H9 (cell line): ENCODE measurements at regions not wholly inside any gene's neighbourhood (a gene's known extent, or its start where the extent isn't known, plus 50 kb on each side); places are given as distances from the start of the nearest gene placed in this dataset.

ENCODE experiments used
- DNase-seq: peaks from one replicate; pipeline ENCODE4 v3.0.0-alpha.2; 2017
- H2AFZ ChIP-seq: one replicate; pipeline ENCODE4 v1.6.1; 2013; ENCODE audit warnings: mild to moderate bottlenecking, low read length, control low read depth, moderate library complexity
- H2AK5ac ChIP-seq: 2 replicates; pipeline ENCODE4 v1.6.1; 2013; ENCODE audit warnings: low read length, control low read depth, mixed read lengths; ENCODE audit not compliant: insufficient read length
- H2BK120ac ChIP-seq: one replicate; pipeline ENCODE4 v1.6.1; 2013; ENCODE audit warnings: low read depth, mild to moderate bottlenecking, low read length, control low read depth, inconsistent platforms; ENCODE audit not compliant: poor library complexity, severe bottlenecking
- H2BK12ac ChIP-seq: 2 replicates; pipeline ENCODE4 v1.6.1; 2013; ENCODE audit warnings: low read length, control low read depth, mixed read lengths, low read depth; ENCODE audit not compliant: insufficient read length
- H2BK15ac ChIP-seq: 2 replicates; pipeline ENCODE4 v1.6.1; 2013; ENCODE audit warnings: low read depth, low read length, control low read depth
- H2BK20ac ChIP-seq: one replicate; pipeline ENCODE4 v1.6.1; 2013; ENCODE audit warnings: low read depth, mild to moderate bottlenecking, low read length, control low read depth, inconsistent platforms; ENCODE audit not compliant: poor library complexity, severe bottlenecking
- H2BK5ac ChIP-seq: 2 replicates; pipeline ENCODE4 v1.6.1; 2013; ENCODE audit warnings: low read length, control low read depth, mixed read lengths; ENCODE audit not compliant: insufficient read length
- H3K14ac ChIP-seq: 2 replicates; pipeline ENCODE4 v1.6.1; 2013; ENCODE audit warnings: low read length, control low read depth; ENCODE audit not compliant: insufficient read depth
- H3K18ac ChIP-seq: 2 replicates; pipeline ENCODE4 v1.6.1; 2013; ENCODE audit warnings: low read depth, mild to moderate bottlenecking, mixed read lengths, low read length, control low read depth; ENCODE audit not compliant: insufficient read length
- H3K23ac ChIP-seq: 2 replicates; pipeline ENCODE4 v1.6.1; 2013; ENCODE audit warnings: low read length, control low read depth, mixed read lengths, low read depth; ENCODE audit not compliant: insufficient read length
- H3K23me2 ChIP-seq: 2 replicates; pipeline ENCODE4 v1.6.1; 2013; ENCODE audit warnings: low read depth, mild to moderate bottlenecking, mixed read lengths, low read length, control low read depth; ENCODE audit not compliant: insufficient read length, poor library complexity, severe bottlenecking
- H3K27ac ChIP-seq: 2 replicates; pipeline ENCODE4 v1.5.1; 2013; ENCODE audit warnings: low read length, control low read depth, mixed read lengths, low read depth; ENCODE audit not compliant: insufficient read length
- H3K27me3 ChIP-seq: 2 replicates; pipeline ENCODE4 v1.6.1; 2013; ENCODE audit warnings: low read length, control low read depth, inconsistent platforms; ENCODE audit not compliant: insufficient read depth
- H3K4ac ChIP-seq: 2 replicates; pipeline ENCODE4 v1.6.1; 2013; ENCODE audit warnings: low read depth, mild to moderate bottlenecking, control low read depth, inconsistent platforms, low read length, moderate library complexity
- H3K4me1 ChIP-seq: 2 replicates; pipeline ENCODE4 v1.6.1; 2013; ENCODE audit warnings: low read length, control low read depth, inconsistent platforms; ENCODE audit not compliant: insufficient read depth
- H3K4me2 ChIP-seq: 2 replicates; pipeline ENCODE4 v1.6.1; 2013; ENCODE audit warnings: low read length, control low read depth, mixed read lengths; ENCODE audit not compliant: insufficient read length, insufficient read depth
- H3K56ac ChIP-seq: 2 replicates; pipeline ENCODE4 v1.6.1; 2013; ENCODE audit warnings: low read depth, mild to moderate bottlenecking, mixed read lengths, low read length, control low read depth; ENCODE audit not compliant: insufficient read length
- H3K79me1 ChIP-seq: 2 replicates; pipeline ENCODE4 v1.6.1; 2013; ENCODE audit warnings: low read depth, mild to moderate bottlenecking, moderate library complexity, low read length, control low read depth, inconsistent platforms; ENCODE audit not compliant: insufficient read depth, poor library complexity, severe bottlenecking
- H3K79me2 ChIP-seq: 2 replicates; pipeline ENCODE4 v1.6.1; 2013; ENCODE audit warnings: low read length, control low read depth, inconsistent platforms; ENCODE audit not compliant: insufficient read depth
- H3K9ac ChIP-seq: 2 replicates; pipeline ENCODE4 v1.6.1; 2013; ENCODE audit warnings: low read length, control low read depth, mixed read lengths; ENCODE audit not compliant: insufficient read length; ENCODE audit errors: extremely low read depth
- H3K9me3 ChIP-seq: one replicate; pipeline ENCODE4 v1.6.1; 2013; ENCODE audit warnings: low read depth, low read length, inconsistent platforms; ENCODE audit not compliant: control insufficient read depth
- H3T11ph ChIP-seq: one replicate; pipeline ENCODE4 v1.6.1; 2013; ENCODE audit warnings: mild to moderate bottlenecking, low read length, control low read depth, inconsistent platforms
- H4K20me1 ChIP-seq: one replicate; pipeline ENCODE4 v1.6.1; 2013; ENCODE audit not compliant: control insufficient read depth, insufficient read length, insufficient read depth
- H4K5ac ChIP-seq: 2 replicates; pipeline ENCODE4 v1.6.1; 2013; ENCODE audit warnings: low read depth, mild to moderate bottlenecking, mixed read lengths, low read length, control low read depth; ENCODE audit not compliant: insufficient read length
- H4K8ac ChIP-seq: replicated peaks from 2 replicates; pipeline ENCODE4 v1.6.1; 2013; ENCODE audit warnings: low read length, control low read depth, mixed read lengths, low read depth; ENCODE audit not compliant: insufficient read length
- H4K91ac ChIP-seq: 2 replicates; pipeline ENCODE4 v1.6.1; 2013; ENCODE audit warnings: low read depth, mild to moderate bottlenecking, moderate library complexity, mixed read lengths, low read length, control low read depth; ENCODE audit not compliant: insufficient read length
- H3K27ac Mint-ChIP-seq, 3 experiments: 2 replicates in 2 of 3; 3 replicates in 1 of 3; pipeline ENCODE4 v1.8.0; 2020 to 2021; ENCODE audit warnings: mixed read lengths in 3 of 3, mild to moderate bottlenecking in 1 of 3, moderate library complexity in 1 of 3
- H3K27me3 Mint-ChIP-seq: 2 replicates; pipeline ENCODE4 v1.8.0; 2021; ENCODE audit warnings: low read depth, mild to moderate bottlenecking, moderate library complexity, mixed read lengths
- H3K36me3 Mint-ChIP-seq, 3 experiments: 2 replicates in 2 of 3; 3 replicates in 1 of 3; pipeline ENCODE4 v1.8.0; 2020 to 2021; ENCODE audit warnings: low read depth in 3 of 3, mixed read lengths in 3 of 3; ENCODE audit not compliant: insufficient read depth in 1 of 3
- H3K4me1 Mint-ChIP-seq, 2 experiments: 2 replicates each; pipeline ENCODE4 v1.8.0; 2020; ENCODE audit warnings: mixed read lengths in 2 of 2
- H3K4me3 Mint-ChIP-seq, 2 experiments: 2 replicates in 1 of 2; 3 replicates in 1 of 2; pipeline ENCODE4 v1.8.0; 2020 to 2021; ENCODE audit warnings: mild to moderate bottlenecking in 2 of 2, mixed read lengths in 2 of 2, moderate library complexity in 1 of 2
- H3K9me3 Mint-ChIP-seq, 2 experiments: 2 replicates in 1 of 2; 3 replicates in 1 of 2; pipeline ENCODE4 v1.8.0; 2020; ENCODE audit warnings: mild to moderate bottlenecking in 2 of 2, mixed read lengths in 2 of 2, moderate library complexity in 1 of 2
- WGBS: extraction: QIAGEN DNeasy Blood & Tissue Kit; methylation state at CpG from one replicate; pipeline ENCODE4 v1.1.7; 2013; ENCODE audit warnings: missing lambda C conversion rate, low lambda C conversion rate, mixed read lengths; ENCODE audit not compliant: insufficient read length; ENCODE audit errors: extremely low coverage; 5-methylcytosine and 5-hydroxymethylcytosine counted together
- TF ChIP-seq, protein P1 (sequence below): fragments of 200-600 bp; sonication (generic); conservative IDR thresholded peaks from 3 replicates; pipeline ENCODE4 v1.8.0; 2021; ENCODE audit warnings: antibody characterized with exemption, mild to moderate bottlenecking

DNA sequence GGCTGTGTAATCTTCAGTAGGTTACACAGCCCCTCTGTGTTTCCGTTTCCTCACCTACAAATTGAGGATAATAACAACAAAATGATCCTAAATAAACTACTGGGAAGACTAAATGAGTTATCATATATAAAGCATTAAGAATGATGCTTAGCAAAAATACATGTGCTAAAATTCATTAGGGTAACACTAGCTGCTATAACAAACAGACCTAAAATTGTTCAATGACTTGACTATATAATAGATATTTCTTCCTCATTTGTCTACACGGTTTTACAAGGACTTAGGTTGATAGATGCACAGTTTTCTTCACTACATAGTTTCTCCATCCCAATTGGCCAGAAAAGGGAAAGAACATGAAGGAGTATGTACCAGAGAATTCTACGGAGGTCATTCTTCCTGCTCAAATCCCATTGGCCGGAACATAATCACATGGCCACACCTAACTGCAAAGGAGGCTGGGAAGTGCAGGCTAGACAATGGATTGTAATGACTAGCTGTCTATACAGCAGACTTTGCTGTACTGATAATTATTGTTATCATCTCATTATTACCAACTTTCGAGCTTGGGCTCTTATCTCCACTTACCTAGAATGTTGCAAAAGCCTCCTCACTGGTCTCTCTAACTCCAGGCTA, 223.5 kb upstream of the NUDT4 start:
- no peak overlapping the region for H2BK15ac ChIP-seq
- H3K18ac ChIP-seq: no peak overlapping the region
- H3K23me2 ChIP-seq: no peaks in the 10 kb centered on the region
- no peak overlapping the region for H2BK5ac ChIP-seq
- H3K79me2 ChIP-seq: no peaks in the 10 kb centered on the region
- no peaks in the 10 kb centered on the region for H4K20me1 ChIP-seq
- Mint-ChIP-seq H3K36me3 (peaks cover 0 to 13% (median 6%) of the 10 kb centered on the region in 3 experiments; a peak in 4 of 7 replicates), H3K27me3 (no peaks in the 10 kb centered on the region; the same call in 1 of the 2 replicates), H3K27ac (no peak overlapping the region), H3K4me1 (0 out of 4 replicates have a peak, but pooled peaks cover 0 to 2% of the 10 kb centered on the region in 2 experiments), H3K9me3 (peaks cover 18 to 21% of the 10 kb centered on the region in 2 experiments), H3K4me3 (no peak overlapping the region)
- no CpG with 5 or more reads among the region's 5 CpGs for WGBS
- no peaks in the 10 kb centered on the region for H3K4me1 ChIP-seq
- no peak overlapping the region for H3K9ac ChIP-seq
- H3K27ac ChIP-seq: no peak overlapping the region
- H3T11ph ChIP-seq: no peak overlapping the region
- H4K5ac ChIP-seq: no peak overlapping the region
- H3K27me3 ChIP-seq: no peaks in the 10 kb centered on the region
- H4K91ac ChIP-seq: no peak overlapping the region
- H3K4me2 ChIP-seq: no peak overlapping the region
- H2BK12ac ChIP-seq: no peak overlapping the region
- H3K14ac ChIP-seq: no peak overlapping the region
- H3K23ac ChIP-seq: no peak overlapping the region
- H3K4ac ChIP-seq: no peak overlapping the region
- H4K8ac ChIP-seq: no peak overlapping the region
- no peak for DNase-seq
- H3K9me3 ChIP-seq: no peaks in the 10 kb centered on the region
- H2BK120ac ChIP-seq: no peak overlapping the region
- H2AFZ ChIP-seq: no peak overlapping the region
- no peak overlapping the region for H3K56ac ChIP-seq
- H2BK20ac ChIP-seq: no peak overlapping the region
- TF ChIP-seq, protein P1, sequence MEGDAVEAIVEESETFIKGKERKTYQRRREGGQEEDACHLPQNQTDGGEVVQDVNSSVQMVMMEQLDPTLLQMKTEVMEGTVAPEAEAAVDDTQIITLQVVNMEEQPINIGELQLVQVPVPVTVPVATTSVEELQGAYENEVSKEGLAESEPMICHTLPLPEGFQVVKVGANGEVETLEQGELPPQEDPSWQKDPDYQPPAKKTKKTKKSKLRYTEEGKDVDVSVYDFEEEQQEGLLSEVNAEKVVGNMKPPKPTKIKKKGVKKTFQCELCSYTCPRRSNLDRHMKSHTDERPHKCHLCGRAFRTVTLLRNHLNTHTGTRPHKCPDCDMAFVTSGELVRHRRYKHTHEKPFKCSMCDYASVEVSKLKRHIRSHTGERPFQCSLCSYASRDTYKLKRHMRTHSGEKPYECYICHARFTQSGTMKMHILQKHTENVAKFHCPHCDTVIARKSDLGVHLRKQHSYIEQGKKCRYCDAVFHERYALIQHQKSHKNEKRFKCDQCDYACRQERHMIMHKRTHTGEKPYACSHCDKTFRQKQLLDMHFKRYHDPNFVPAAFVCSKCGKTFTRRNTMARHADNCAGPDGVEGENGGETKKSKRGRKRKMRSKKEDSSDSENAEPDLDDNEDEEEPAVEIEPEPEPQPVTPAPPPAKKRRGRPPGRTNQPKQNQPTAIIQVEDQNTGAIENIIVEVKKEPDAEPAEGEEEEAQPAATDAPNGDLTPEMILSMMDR: no peak
- no peak overlapping the region for H2AK5ac ChIP-seq
- H3K79me1 ChIP-seq: no peaks in the 10 kb centered on the region
